Activated CD8-positive, alpha-beta memory T cell treated with anti-CD3 and anti-CD28 coated beads for 36 hours (primary cell): ENCODE measurements at regions not wholly inside any gene's neighbourhood (a gene's known extent, or its start where the extent isn't known, plus 50 kb on each side); places are given as distances from the start of the nearest gene placed in this dataset.

Experiments
- CTCF ChIA-PET: fragments of 350-600 bp; sonication (Branson Sonifier 250); formaldehyde crosslinking; loops from one replicate; lab custom pipeline; 2021; ENCODE audit warnings: antibody characterized with exemption; lab: Charles Lee
- POLR2A ChIA-PET: fragments of 350-600 bp; sonication (Branson Sonifier 250); formaldehyde crosslinking; loops from one replicate; lab custom pipeline; 2021; ENCODE audit warnings: antibody characterized with exemption; lab: Charles Lee

DNA sequence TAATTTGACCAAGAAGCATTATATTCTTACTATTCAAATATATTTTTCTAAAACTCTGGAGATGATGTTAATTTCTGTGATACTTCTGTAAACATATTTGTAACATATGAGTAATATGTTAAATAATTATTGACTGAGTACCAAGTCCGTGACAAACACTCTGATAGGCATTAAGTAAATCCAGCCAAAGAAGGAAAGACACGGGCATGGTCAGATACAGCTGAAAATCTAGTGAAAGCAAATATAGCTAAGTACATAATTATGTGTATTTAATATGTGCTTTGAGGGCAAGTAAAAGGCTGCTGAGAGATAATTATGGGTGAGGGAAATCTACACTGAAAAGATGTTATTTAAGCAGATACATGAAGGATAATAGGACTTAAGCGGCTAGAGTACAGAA is 1263.6 kb upstream of the ADGRL3 start:
- ChIA-PET CTCF (no interaction called here), POLR2A (no interaction called here)

DNA sequence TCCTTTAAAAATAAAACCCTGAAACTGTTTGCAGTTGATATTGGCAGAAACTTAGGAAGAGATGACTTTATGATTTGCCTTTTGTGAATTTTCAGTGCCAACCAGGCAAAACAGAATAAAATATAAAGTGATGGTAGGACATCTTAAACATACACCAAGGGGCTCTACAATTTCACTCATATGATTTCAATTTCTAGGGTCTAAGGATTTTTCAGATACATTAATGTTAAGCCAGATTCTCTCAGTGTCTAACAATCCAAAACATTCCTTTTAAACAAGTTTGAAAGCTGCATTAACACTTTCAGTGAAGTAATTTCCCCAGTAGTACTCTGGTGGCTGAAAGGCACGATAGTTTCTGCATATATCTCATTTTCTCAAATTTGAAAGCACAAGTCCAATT is 1262.0 kb upstream of the ADGRL3 start:
- ChIA-PET POLR2A (no interaction called here), CTCF (no interaction called here)

DNA sequence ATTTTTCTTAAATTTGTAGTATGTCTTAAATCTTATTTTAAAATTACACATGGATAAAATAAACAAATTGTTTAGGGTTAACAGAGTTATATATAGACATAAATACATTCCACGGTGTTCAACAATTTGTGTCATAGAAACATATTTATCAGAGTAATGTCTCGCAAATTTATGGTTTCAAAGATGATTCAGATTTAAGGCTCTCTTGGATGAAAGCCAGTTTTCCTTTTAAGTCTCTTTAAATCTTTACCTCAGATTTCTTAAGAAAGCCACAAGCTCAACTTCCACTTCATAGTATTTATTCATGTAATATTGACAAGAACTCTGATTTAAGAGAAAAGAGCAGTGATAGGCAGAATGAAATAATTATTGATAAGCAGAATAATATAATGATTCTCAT is 1254.8 kb upstream of the ADGRL3 start:
- ChIA-PET POLR2A (no interaction called here), CTCF (no interaction called here)

DNA sequence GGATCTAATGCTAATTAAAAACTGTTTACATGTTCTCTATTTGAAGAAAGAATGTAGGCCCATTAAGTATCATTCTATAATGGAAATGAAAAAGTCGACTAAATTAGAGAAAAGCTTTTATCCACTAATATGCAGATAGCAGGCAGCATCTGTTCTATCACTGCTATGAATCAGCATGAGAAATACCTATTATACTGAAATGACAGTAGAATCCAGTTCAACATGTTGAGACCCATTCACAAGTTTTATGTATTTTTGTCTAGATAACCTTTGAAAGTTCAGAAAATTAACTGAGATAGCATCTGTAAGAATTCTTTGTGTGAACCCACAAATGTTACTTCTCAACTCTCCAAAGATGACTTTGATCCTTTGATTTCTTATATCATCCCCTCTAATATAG is 1254.4 kb upstream of the ADGRL3 start:
- POLR2A ChIA-PET = no interaction called here
- CTCF ChIA-PET = no interaction called here

DNA sequence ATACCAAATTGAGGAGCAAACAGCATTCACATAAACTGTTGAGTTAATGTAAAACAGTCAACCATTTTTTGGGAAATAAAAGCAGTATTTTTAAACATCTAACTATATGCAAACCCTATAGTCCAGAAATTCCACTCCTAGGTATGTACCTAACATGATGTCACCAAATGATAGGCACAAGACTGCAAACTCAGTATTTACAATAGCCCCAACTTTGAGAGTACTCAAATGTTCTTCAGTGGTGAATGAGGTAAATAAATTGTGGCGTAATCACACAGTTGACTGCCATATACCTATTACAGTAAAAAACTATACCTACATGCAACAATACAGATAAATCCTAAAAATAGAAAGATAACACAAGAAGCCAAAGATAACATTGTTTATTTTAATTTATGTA is 1243.8 kb upstream of the ADGRL3 start:
- POLR2A ChIA-PET = no interaction called here

DNA sequence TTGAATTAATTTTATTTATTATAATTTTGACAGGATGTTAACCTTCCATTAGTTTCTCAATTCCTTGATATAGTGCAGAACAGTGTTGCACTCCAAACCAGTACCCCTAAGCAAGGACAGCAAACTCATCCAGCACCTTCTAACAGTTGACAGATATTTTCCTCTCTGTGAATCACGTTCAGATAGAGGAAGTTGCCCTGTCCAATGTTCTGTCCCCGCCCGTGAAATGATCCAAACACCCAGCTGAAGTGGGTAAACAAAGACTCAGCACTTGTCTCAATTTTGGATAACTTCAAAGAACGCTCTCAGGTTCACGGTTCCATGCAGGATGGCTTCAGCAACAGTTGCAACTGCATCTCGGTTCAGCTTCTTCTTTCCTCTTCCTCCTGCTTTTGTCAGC is 1240.0 kb upstream of the ADGRL3 start:
- CTCF ChIA-PET = no interaction called here
- POLR2A ChIA-PET = no interaction called here

More for the DNA sequence above, 1243.8 kb upstream of the ADGRL3 start:
- CTCF ChIA-PET = no interaction called here

DNA sequence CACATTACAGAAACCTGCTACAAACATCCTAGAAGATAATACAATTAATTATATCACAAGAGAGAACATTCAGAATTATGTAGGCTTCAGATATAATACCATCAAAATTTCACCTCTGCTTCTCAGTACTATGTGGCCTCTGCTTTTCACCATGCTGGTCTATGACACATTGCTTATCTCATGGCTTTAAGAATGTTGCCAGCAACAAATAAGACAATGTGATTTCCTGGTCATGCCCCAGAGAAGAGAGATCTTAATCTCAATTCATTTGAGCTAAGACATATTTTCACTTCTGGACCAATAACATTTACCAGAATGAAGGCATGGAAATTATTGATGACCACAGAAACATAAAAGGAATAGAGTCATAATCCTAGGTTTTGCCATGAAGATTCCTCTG is 1233.4 kb upstream of the ADGRL3 start:
- ChIA-PET CTCF (no interaction called here), POLR2A (no interaction called here)

DNA sequence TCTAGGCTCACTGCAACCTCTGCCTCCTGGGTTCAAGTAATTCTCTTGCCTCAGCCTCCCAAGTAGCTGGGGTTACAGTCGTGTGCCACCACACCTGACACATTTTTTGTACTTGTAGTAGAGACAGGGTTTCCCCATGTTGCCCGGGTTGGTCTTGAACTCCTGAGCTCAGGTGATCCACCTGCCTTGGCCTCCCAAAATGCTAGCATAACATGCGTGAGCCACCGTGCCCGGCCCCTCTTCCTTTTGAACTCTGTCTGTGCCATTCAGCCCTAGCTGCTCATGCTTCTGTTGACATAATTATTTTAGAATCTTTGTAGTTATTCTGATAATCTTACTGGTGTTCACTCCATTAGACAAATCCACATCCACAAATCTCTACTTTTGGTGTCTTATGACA is 1231.3 kb upstream of the ADGRL3 start:
- ChIA-PET POLR2A (no interaction called here), CTCF (no interaction called here)

DNA sequence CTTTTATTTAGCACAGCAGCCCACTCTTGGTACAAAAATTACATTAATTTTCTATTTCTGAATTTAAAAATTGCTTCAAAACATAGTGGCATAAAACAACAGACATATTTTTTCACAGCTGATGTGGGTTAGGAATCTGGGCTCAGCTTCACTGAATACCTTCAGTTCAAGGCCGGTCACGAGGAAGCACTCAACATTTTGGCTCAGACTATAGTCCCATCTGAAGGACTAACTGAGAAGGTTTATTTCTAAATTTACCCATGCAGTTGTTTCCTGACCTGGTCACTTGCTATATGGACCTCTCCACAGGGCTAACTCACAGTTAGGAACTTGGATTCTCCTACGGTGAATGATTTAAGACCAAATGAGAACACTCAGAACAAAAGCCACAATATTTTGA is 1230.2 kb upstream of the ADGRL3 start:
- ChIA-PET CTCF (no interaction called here), POLR2A (no interaction called here)

DNA sequence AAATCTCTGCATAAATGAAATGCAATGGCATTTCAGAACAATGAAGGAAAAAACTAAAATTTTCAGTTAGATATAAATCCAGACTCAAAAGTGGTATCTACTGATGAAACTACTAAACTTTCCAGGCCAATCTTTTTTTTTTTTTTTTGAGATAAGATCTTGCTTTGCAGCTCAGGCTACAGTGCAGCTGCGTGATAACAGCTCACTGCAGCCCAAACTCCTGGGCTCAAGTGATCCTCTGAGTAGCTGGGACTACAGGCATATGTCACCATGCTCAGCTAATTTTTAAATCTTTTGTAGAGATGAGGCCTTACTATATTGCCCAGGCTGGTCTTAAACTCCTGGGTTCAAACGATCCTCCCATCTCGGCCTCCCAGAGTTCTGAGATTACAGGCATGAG is 1228.2 kb upstream of the ADGRL3 start:
- POLR2A ChIA-PET = no interaction called here
- CTCF ChIA-PET = no interaction called here

DNA sequence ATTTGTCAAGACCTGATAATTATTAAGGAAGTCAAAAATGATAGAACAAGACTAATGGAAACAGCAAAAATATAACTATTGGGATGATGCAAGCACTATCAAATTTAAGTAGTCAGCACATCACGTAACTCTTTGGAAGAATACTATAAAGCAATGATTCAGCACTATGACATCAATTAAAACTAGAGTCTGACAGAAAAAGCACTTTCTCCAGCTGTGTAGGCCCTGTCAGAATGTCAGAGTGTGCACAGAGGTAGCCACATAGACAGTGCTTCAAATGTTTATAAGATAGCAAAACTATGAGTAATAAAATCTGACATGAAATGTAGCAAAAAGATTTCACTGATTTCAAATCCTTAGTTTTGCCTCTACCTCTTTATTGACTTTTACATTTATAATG is 1226.6 kb upstream of the ADGRL3 start:
- POLR2A ChIA-PET = no interaction called here

DNA sequence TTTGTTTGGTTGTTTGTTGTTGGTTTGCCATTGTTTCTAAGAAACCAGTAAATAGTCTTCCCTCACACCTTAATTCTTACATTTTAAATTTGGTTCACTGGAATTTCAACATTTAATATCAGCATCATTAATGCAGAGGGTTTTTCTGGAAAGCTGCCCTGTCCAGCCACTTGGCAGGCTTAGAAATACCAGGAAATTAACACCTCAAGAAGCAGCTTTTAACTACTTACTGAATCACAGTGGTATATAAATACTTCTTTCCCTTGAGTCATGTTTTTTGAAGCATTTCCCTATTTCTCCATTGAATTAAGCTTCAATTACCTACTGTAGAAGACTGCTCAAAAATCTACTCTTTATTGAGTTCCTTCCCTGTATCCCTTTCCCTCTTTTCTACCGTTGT is 1221.1 kb upstream of the ADGRL3 start:
- CTCF ChIA-PET = no interaction called here
- POLR2A ChIA-PET = no interaction called here

More for the DNA sequence above, 1226.6 kb upstream of the ADGRL3 start:
- CTCF ChIA-PET = no interaction called here

DNA sequence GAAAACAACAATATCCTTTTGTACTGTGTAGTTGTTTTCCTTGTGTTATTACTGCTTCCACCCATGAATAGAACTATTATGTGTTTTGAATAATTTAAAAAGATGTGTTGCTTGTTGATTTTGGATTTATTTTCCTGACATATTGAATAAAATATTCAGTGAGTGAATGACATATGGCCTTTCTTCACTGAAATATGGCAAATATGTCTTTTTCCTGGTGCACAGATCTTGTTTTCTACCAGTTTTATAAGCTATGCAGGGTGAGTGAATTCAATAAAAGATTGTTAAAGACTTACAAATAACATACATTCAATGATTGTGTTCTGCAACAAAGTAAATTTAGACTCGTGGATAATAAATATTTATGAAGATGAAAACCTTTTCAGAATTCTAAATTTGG is 1216.3 kb upstream of the ADGRL3 start:
- CTCF ChIA-PET = no interaction called here
- POLR2A ChIA-PET = no interaction called here

DNA sequence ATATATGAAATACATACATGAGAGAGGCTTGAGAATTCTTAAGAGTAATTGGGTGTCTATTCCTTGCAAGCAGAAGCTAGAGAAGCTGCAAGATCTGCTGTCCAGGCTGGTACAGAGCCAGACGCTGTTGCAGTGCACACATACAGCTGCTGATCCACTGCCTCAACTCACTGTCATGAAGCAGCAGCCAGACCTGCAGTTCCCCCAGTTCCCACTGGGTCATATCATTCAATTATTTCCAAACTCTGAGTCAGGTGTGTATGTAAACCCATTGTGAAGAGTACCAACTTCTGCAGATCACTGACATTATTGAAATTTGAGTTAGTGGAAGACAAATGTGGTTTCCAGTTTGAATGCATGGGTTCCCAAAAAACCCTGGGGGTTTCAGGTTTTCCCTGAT is 1212.8 kb upstream of the ADGRL3 start:
- CTCF ChIA-PET = no interaction called here
- POLR2A ChIA-PET = no interaction called here

DNA sequence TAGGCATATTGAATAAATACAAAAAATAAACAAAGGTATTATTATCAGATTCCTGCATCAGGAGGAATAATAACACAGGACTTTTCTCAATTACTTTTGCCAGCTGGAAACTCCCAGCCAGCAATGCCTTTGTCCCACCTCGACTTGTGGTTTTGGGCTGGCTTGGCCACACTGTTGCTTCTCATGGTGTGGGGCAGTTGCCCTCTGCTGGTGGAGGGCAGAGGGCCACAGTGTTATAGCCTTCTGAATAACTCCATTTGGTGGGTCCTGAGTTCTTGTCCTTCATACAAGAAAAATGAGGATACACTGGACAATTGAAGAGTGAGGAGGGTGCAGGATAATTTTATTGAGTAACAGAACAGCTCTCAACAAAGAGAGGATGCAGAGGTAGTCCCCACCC is 1206.0 kb upstream of the ADGRL3 start:
- ChIA-PET CTCF (no interaction called here), POLR2A (no interaction called here)

DNA sequence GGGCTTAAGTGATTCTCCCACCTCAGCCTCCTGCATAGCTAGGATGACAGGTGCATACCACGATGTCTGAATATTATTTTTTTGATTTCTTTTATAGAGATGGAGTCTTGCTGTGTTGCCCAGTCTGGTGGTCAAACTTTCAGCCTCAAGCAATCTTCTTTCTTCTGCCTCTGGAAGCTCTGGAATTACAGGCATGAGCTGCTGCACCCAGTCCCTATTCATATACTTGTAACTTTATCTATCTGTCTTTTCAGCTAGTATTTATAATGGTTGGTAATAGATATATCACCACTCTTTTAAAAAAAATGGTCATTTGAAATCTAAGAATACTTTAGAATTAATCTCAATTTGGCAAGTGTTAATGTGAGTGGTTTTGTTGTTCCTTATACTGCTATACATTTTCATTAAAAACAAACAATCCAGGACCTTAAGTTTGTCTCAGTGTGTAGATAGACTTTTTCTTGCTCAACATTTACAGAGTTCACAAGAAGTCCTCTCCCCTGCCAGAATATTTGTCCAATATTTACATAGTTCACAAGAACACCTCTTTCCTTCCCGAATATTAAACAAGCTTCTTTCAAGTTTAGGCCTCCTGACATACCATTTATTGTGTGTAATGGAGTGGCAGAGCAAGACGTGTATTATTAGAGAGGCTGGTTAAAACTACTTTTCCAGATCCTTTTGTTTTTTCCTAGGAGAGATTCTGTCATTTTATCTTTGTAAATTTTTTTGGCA is 1197.4 kb upstream of the ADGRL3 start:
- CTCF ChIA-PET = no interaction called here
- POLR2A ChIA-PET = no interaction called here

DNA sequence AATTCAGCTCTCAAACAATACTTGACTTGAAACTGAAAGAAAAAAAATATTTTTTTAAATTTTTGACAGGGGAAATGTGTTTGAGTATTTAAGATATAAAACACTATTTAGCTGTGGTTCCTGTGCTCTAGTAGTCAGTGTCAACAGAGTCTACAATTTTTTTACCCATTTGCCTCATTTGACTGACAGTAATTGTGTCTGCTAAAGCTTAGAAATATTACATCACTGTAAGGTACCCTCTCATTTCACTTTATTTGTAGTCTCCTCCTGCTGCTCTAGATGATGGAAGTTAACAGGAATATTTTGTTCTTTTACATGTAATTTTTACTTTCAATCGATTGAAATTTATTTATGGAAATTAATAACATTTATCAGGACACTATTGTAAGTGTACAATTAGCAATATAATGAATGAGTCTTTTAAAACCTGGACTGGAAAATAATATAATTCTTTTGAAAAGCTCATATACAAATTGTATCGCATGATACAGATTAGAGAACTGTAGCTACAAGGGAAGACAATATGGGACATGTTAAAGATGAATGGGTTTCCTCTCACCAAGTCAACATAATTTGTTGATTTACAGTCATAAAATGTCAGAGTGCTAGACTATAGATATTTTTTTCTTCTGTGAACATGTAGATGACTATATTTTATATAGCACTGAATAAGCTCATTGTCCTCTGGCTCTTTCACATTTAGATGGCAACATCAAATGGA is 1186.5 kb upstream of the ADGRL3 start:
- CTCF ChIA-PET = no interaction called here
- POLR2A ChIA-PET = no interaction called here

DNA sequence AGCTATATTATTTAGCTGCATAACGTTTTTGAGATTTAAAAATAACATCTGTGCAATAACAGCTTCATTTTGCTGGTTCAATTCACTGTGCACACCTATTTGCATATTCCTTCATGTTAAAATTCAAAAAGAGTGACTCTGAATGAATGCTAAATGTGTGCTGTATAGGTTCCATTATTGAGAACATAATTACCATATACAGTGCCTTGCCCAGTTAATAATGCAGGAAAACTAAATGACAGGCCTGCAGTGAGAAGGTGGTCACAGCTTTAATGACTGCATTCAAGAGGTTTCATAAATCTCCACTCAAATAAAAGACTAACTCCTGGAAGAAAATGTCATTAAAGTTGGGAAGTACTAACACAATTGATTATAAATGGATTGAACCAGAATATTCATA is 1183.2 kb upstream of the ADGRL3 start:
- ChIA-PET CTCF (no interaction called here), POLR2A (no interaction called here)

DNA sequence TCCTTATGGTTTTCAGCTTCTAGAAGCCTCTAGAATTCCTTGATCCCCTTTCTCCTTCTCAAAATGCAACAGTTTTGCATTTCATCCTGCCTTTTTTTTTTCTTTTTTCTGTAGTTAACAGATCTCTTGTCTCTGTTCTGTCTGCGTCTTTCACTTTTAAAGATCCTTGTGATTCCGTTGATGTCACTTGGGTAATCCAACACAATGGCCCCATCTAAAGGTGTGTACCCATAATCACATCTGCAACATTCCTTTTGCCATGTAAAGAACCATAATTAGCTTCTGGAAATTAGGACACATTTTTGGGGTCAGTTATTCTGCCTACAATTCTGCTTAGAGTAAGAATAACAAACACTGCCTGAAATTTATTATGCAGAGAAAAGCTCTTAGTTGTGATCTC is 1180.9 kb upstream of the ADGRL3 start:
- ChIA-PET CTCF (no interaction called here), POLR2A (no interaction called here)

DNA sequence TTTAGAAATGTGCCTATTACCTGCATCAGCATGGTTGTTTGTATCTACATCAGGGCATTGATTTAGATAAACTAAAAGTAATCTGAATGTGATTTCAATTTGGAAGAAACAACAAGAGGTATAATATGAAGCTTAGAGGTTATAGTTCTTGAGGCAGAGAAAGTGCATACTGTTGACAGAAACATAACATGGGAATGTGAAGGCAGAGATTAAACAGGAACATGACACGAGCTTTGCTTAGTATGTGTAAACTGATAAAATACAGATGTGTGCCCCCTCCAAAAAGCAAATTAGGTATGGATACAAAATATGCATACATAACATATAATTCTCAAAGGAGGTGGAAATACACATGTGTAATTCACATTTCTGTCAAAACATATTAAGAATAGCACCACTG is 1180.2 kb upstream of the ADGRL3 start:
- ChIA-PET CTCF (no interaction called here), POLR2A (no interaction called here)

DNA sequence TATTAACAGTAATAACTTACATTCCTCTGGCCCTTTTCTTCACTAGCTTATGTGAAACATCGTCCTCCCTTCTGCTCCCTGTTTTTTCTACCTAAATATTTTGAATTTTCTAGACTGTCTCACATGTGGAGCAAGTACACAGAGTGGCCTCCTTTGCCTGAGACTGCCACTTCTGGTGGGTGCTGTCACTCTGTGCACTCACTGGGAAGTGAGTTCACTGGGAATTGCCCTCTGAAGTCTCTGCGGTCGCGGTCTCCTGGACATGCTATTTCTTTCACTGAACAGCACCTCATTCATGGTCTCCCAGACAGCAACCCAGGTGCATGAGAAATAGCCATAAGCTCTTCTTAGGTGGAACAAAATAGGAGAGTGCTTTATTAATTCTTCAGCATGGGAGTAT is 1179.7 kb upstream of the ADGRL3 start:
- CTCF ChIA-PET = no interaction called here
- POLR2A ChIA-PET = no interaction called here

DNA sequence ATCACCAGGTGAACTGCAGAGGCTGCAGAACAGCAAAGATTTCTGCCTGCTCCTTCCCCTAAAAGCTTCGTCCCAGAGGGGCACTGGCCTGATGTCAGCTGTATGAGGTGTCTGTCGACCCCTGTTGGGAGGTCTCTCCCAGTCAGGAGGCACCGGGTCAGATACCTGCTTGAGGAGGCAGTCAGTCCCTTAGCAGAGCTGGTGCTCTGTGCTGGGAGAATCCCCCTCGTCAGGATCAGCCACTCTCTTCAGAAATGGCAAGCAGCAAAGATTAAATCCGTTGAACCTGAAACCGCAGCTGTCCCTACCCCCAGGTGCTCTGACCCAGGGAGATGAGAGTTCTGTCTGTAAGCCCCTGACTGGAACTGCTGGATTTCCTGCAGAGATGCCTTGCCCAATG is 1166.3 kb upstream of the ADGRL3 start:
- ChIA-PET CTCF (no interaction called here), POLR2A (no interaction called here)
